HAP-1 (cell line): ENCODE measurements at regions not wholly inside any gene's neighbourhood (a gene's known extent, or its start where the extent isn't known, plus 50 kb on each side); places are given as distances from the start of the nearest gene placed in this dataset.
"Not testable (repeated sequence)": the region's sequence is repeated elsewhere in the genome, so short reads cannot be mapped to it uniquely, and the experiment has no call there.

ENCODE experiments used
- DNase-seq, 2 experiments: peaks; one replicate each; pipeline ENCODE4 v3.0.0-alpha.2; 2016 to 2020; ENCODE audit warnings: low spot score in 2 of 2
- H3K27me3 ChIP-seq: fragments of 250-450 bp; sonication (Bioruptor Pico); 2 replicates; pipeline ENCODE4 v1.5.1; 2020; ENCODE audit warnings: low read depth, mild to moderate bottlenecking, moderate library complexity
- H3K36me3 ChIP-seq: fragments of 250-450 bp; sonication (Bioruptor Pico); replicated peaks from 2 replicates; pipeline ENCODE4 v1.5.1; 2020; ENCODE audit warnings: mild to moderate bottlenecking
- H3K4me1 ChIP-seq: fragments of 250-450 bp; sonication (Bioruptor Pico); 2 replicates; pipeline ENCODE4 v1.5.1; 2020; ENCODE audit warnings: mild to moderate bottlenecking
- H3K4me3 ChIP-seq: fragments of 250-450 bp; sonication (Bioruptor Pico); 2 replicates; pipeline ENCODE4 v1.5.1; 2020; ENCODE audit warnings: mild to moderate bottlenecking, moderate library complexity
- H3K9me3 ChIP-seq: fragments of 250-450 bp; sonication (Bioruptor Pico); 2 replicates; pipeline ENCODE4 v1.5.1; 2020; ENCODE audit warnings: mild to moderate bottlenecking, moderate library complexity
- in situ Hi-C: fragments of 300-500 bp; cut with MboI; formaldehyde crosslinking; loops from 3 replicates; pipeline ENCODE4 v1.14.3; 2020; ENCODE audit warnings: low sequenced_read_pairs, inconsistent platforms, mixed read lengths

GRCh38 chr2:121069434-121069969 lies 215.5 kb downstream of the TFCP2L1 start:
- DNase-seq: no peak
- H3K36me3 ChIP-seq: no peaks in the 10 kb centered on the region
- in situ Hi-C loops: no loop called here

GRCh38 chr2:121070061-121070460 lies 214.9 kb downstream of the TFCP2L1 start:
- H3K9me3 ChIP-seq, H3K4me1 ChIP-seq, H3K4me3 ChIP-seq, in situ Hi-C loops, DNase-seq, H3K36me3 ChIP-seq, H3K27me3 ChIP-seq: not testable (repeated sequence)

More at GRCh38 chr2:121069434-121069969, 215.5 kb downstream of the TFCP2L1 start:
- Histone ChIP-seq H3K4me1 (peaks cover 3% of the 10 kb centered on the region; the same call in 1 of the 2 replicates), H3K27me3 (no peaks in the 10 kb centered on the region), H3K4me3 (no peak overlapping the region), H3K9me3 (no peaks in the 10 kb centered on the region)

GRCh38 chr2:121071034-121071504 lies 213.9 kb downstream of the TFCP2L1 start:
- no peaks in the 10 kb centered on the region for H3K9me3 ChIP-seq
- DNase-seq: peak; percentile 63 to 91
- peaks cover 17% of the 10 kb centered on the region for H3K4me1 ChIP-seq
- no peaks in the 10 kb centered on the region for H3K27me3 ChIP-seq
- in situ Hi-C loops: no loop called here
- H3K4me3 ChIP-seq: no peak overlapping the region
- no peaks in the 10 kb centered on the region for H3K36me3 ChIP-seq

GRCh38 chr2:121072784-121073183 lies 212.2 kb downstream of the TFCP2L1 start:
- DNase-seq: no peak
- no peaks in the 10 kb centered on the region for H3K27me3 ChIP-seq
- in situ Hi-C loops: no loop called here
- no peak overlapping the region for H3K4me3 ChIP-seq
- no peaks in the 10 kb centered on the region for H3K36me3 ChIP-seq
- H3K9me3 ChIP-seq: no peaks in the 10 kb centered on the region
- peaks cover 17% of the 10 kb centered on the region for H3K4me1 ChIP-seq

GRCh38 chr2:121073320-121074210 lies 211.4 kb downstream of the TFCP2L1 start:
- Histone ChIP-seq H3K27me3 (no peaks in the 10 kb centered on the region), H3K4me1 (peaks cover 17% of the 10 kb centered on the region), H3K36me3 (no peaks in the 10 kb centered on the region), H3K4me3 (no peak overlapping the region), H3K9me3 (no peaks in the 10 kb centered on the region)
- in situ Hi-C loops: no loop called here
- DNase-seq: no peak

- DNase-seq: peak in 1 of 2 experiments; percentile 82
- Histone ChIP-seq H3K27me3 (no peaks in the 10 kb centered on the region), H3K4me1 (peaks cover 17% of the 10 kb centered on the region), H3K4me3 (no peak overlapping the region), H3K9me3 (no peaks in the 10 kb centered on the region), H3K36me3 (no peaks in the 10 kb centered on the region)
- in situ Hi-C loops: no loop called here
These were observed 210.6 kb downstream of the TFCP2L1 start for GRCh38 chr2:121074293-121074932.

GRCh38 chr2:121075006-121075551 lies 209.9 kb downstream of the TFCP2L1 start:
- peak overlapping the region; percentile 14 for H3K4me3 ChIP-seq
- H3K4me1 ChIP-seq: peaks cover 17% of the 10 kb centered on the region
- H3K36me3 ChIP-seq: no peaks in the 10 kb centered on the region
- DNase-seq: peak; percentile 94
- in situ Hi-C loops: loop anchor here (5.0 kb wide), 1 partner anchor 378 kb away; no protein-coding TSS in a partner anchor
- no peaks in the 10 kb centered on the region for H3K9me3 ChIP-seq
- H3K27me3 ChIP-seq: no peaks in the 10 kb centered on the region

- Histone ChIP-seq H3K36me3 (no peaks in the 10 kb centered on the region), H3K4me1 (peaks cover 17% of the 10 kb centered on the region), H3K9me3 (no peaks in the 10 kb centered on the region), H3K27me3 (no peaks in the 10 kb centered on the region), H3K4me3 (peak overlapping the region; percentile 14)
- in situ Hi-C loops: loop anchor here (5.0 kb wide), 1 partner anchor 379 kb away; no protein-coding TSS in a partner anchor
- peak in 1 of 2 experiments; percentile 49 for DNase-seq
These were observed 209.1 kb downstream of the TFCP2L1 start for GRCh38 chr2:121075641-121076497.

- DNase-seq: no peak
- peaks cover 17% of the 10 kb centered on the region for H3K4me1 ChIP-seq
- no peaks in the 10 kb centered on the region for H3K9me3 ChIP-seq
- in situ Hi-C loops: loop anchor here (5.0 kb wide), 1 partner anchor 379 kb away; no protein-coding TSS in a partner anchor
- H3K4me3 ChIP-seq: no peak overlapping the region
- no peaks in the 10 kb centered on the region for H3K27me3 ChIP-seq
- H3K36me3 ChIP-seq: no peaks in the 10 kb centered on the region
These were observed 208.5 kb downstream of the TFCP2L1 start for GRCh38 chr2:121076498-121076820.

GRCh38 chr2:121076885-121077549 lies 208.0 kb downstream of the TFCP2L1 start:
- in situ Hi-C loops: loop anchor here (5.0 kb wide), 1 partner anchor 380 kb away; no protein-coding TSS in a partner anchor
- H3K4me1 ChIP-seq: peaks cover 17% of the 10 kb centered on the region
- H3K9me3 ChIP-seq: no peaks in the 10 kb centered on the region
- H3K36me3 ChIP-seq: no peaks in the 10 kb centered on the region
- no peaks in the 10 kb centered on the region; the same call in 1 of the 2 replicates for H3K27me3 ChIP-seq
- H3K4me3 ChIP-seq: no peak overlapping the region
- peak; percentile 58 to 92 for DNase-seq

GRCh38 chr2:121078899-121079298 lies 206.1 kb downstream of the TFCP2L1 start:
- Histone ChIP-seq H3K9me3 (no peaks in the 10 kb centered on the region), H3K36me3 (no peaks in the 10 kb centered on the region), H3K4me1 (peaks cover 17% of the 10 kb centered on the region), H3K27me3 (no peaks in the 10 kb centered on the region; the same call in 1 of the 2 replicates), H3K4me3 (no peak overlapping the region)
- in situ Hi-C loops: loop anchor here (5.0 kb wide), 1 partner anchor 382 kb away; no protein-coding TSS in a partner anchor
- DNase-seq: no peak

GRCh38 chr2:121080013-121080772 lies 204.8 kb downstream of the TFCP2L1 start:
- Histone ChIP-seq H3K36me3 (no peaks in the 10 kb centered on the region), H3K27me3 (peaks cover 5% of the 10 kb centered on the region; the same call in 1 of the 2 replicates), H3K4me3 (no peak overlapping the region), H3K4me1 (peaks cover 8% of the 10 kb centered on the region), H3K9me3 (no peaks in the 10 kb centered on the region)
- in situ Hi-C loops: no loop called here
- peak; percentile 39 to 85 for DNase-seq
